SK-N-SH treated with all-trans-retinoic acid at 6 μM for 48 hours (cell line): ENCODE measurements at regions not wholly inside any gene's neighbourhood (a gene's known extent, or its start where the extent isn't known, plus 50 kb on each side); places are given as distances from the start of the nearest gene placed in this dataset.

ENCODE experiments used
- ATAC-seq: fragments of 200-7000 bp; cut with Tn5 transposase; 3 replicates; pipeline ENCODE4 v1.9.1; 2020; ENCODE audit warnings: mild to moderate bottlenecking, moderate library complexity
- ARNTL ChIP-seq: fragments of 450-650 bp; formaldehyde crosslinking; IDR thresholded peaks from 2 replicates; pipeline ENCODE4 v1.5.0; 2020; ENCODE audit warnings: low read depth, mild to moderate bottlenecking, moderate library complexity, borderline replicate concordance
- BACH2 ChIP-seq: fragments of 250-450 bp; sonication (Bioruptor Pico); IDR thresholded peaks from 2 replicates; pipeline ENCODE4 v1.9.0; 2021; ENCODE audit warnings: mild to moderate bottlenecking, borderline replicate concordance
- CREB5 ChIP-seq: fragments of 250-450 bp; sonication (Bioruptor Pico); IDR thresholded peaks from 2 replicates; pipeline ENCODE4 v1.5.1; 2020; ENCODE audit warnings: low read depth, mild to moderate bottlenecking, moderate library complexity
- CSDC2 ChIP-seq: fragments of 250-450 bp; sonication (Bioruptor Pico); IDR thresholded peaks from 2 replicates; pipeline ENCODE4 v1.5.0; 2020; ENCODE audit warnings: mild to moderate bottlenecking, moderate library complexity
- CSRNP3 ChIP-seq: fragments of 250-450 bp; sonication (Bioruptor Pico); IDR thresholded peaks from 2 replicates; pipeline ENCODE4 v1.5.1; 2021; ENCODE audit warnings: mild to moderate bottlenecking, moderate library complexity
- ESRRG ChIP-seq: fragments of 250-450 bp; sonication (Bioruptor Pico); IDR thresholded peaks from 2 replicates; pipeline ENCODE4 v1.6.1; 2021; ENCODE audit warnings: mild to moderate bottlenecking
- GLIS3 ChIP-seq: fragments of 250-450 bp; sonication (Bioruptor Pico); IDR thresholded peaks from 2 replicates; pipeline ENCODE4 v1.5.0; 2020; ENCODE audit warnings: mild to moderate bottlenecking, moderate library complexity
- ISL1 ChIP-seq: fragments of 250-450 bp; sonication (Bioruptor Pico); IDR thresholded peaks from 2 replicates; pipeline ENCODE4 v2.1.2; 2022; ENCODE audit warnings: mild to moderate bottlenecking, moderate library complexity
- OSR1 ChIP-seq: fragments of 250-450 bp; sonication (Bioruptor Pico); IDR thresholded peaks from 2 replicates; pipeline ENCODE4 v1.8.0; 2022; ENCODE audit warnings: moderate library complexity, mild to moderate bottlenecking, inconsistent platforms
- PATZ1 ChIP-seq: fragments of 250-450 bp; sonication (Bioruptor Pico); IDR thresholded peaks from 2 replicates; pipeline ENCODE4 v1.8.0; 2020; ENCODE audit warnings: mild to moderate bottlenecking, moderate library complexity, borderline replicate concordance
- POU6F1 ChIP-seq: fragments of 250-450 bp; sonication (Bioruptor Pico); IDR thresholded peaks from 2 replicates; pipeline ENCODE4 v1.8.0; 2021; ENCODE audit warnings: low read depth, mild to moderate bottlenecking, moderate library complexity, borderline replicate concordance
- PPARA ChIP-seq: fragments of 250-450 bp; sonication (Bioruptor Pico); IDR thresholded peaks from 2 replicates; pipeline ENCODE4 v1.5.0; 2020; ENCODE audit warnings: mild to moderate bottlenecking, borderline replicate concordance
- RARB ChIP-seq: fragments of 250-450 bp; sonication (Bioruptor Pico); IDR thresholded peaks from 2 replicates; pipeline ENCODE4 v1.8.0; 2021; ENCODE audit warnings: mild to moderate bottlenecking, moderate library complexity
- SNAI2 ChIP-seq: fragments of 250-450 bp; sonication (Bioruptor Pico); IDR thresholded peaks from 2 replicates; pipeline ENCODE4 v1.5.0; 2020; ENCODE audit warnings: mild to moderate bottlenecking, moderate library complexity
- TCF4 ChIP-seq: fragments of 250-450 bp; sonication (Bioruptor Pico); IDR thresholded peaks from 2 replicates; pipeline ENCODE4 v1.8.0; 2021; ENCODE audit warnings: mild to moderate bottlenecking, moderate library complexity, borderline replicate concordance
- TOX ChIP-seq: fragments of 250-450 bp; sonication (Bioruptor Pico); IDR thresholded peaks from 2 replicates; pipeline ENCODE4 v1.8.0; 2021; ENCODE audit warnings: mild to moderate bottlenecking, moderate library complexity, borderline replicate concordance
- TSHZ2 ChIP-seq: fragments of 250-450 bp; sonication (Bioruptor Pico); IDR thresholded peaks from 2 replicates; pipeline ENCODE4 v1.5.0; 2020; ENCODE audit warnings: mild to moderate bottlenecking, moderate library complexity
- ZC3H10 ChIP-seq: fragments of 250-450 bp; sonication (Bioruptor Pico); IDR thresholded peaks from 2 replicates; pipeline ENCODE4 v1.5.1; 2021; ENCODE audit warnings: mild to moderate bottlenecking, moderate library complexity
- ZFP3 ChIP-seq: fragments of 250-450 bp; sonication (Bioruptor Pico); IDR thresholded peaks from 2 replicates; pipeline ENCODE4 v1.5.0; 2020; ENCODE audit warnings: mild to moderate bottlenecking, moderate library complexity
- ZFP30 ChIP-seq: fragments of 450-650 bp; formaldehyde crosslinking; IDR thresholded peaks from 2 replicates; pipeline ENCODE4 v1.5.0; 2022; ENCODE audit warnings: mild to moderate bottlenecking, moderate library complexity
- ZNF565 ChIP-seq: fragments of 450-650 bp; formaldehyde crosslinking; conservative IDR thresholded peaks from 2 replicates; pipeline ENCODE4 v1.5.0; 2020; ENCODE audit warnings: low read depth, mild to moderate bottlenecking, moderate library complexity
- ZNF70 ChIP-seq: fragments of 450-650 bp; formaldehyde crosslinking; IDR thresholded peaks from 2 replicates; pipeline ENCODE4 v1.5.0; 2020; ENCODE audit warnings: mild to moderate bottlenecking, moderate library complexity
- ZNF8 ChIP-seq: fragments of 450-650 bp; formaldehyde crosslinking; IDR thresholded peaks from 2 replicates; pipeline ENCODE4 v1.5.0; 2020; ENCODE audit warnings: mild to moderate bottlenecking, moderate library complexity

GRCh38 chr6:85348643-85349042 lies 101.2 kb upstream of the NT5E start:
- TF ChIP-seq CSRNP3 = no peak
- no peak for TF ChIP-seq CREB5 (CRISPR knock-in tag)
- TF ChIP-seq ZC3H10 = no peak
- no peak for TF ChIP-seq ZFP3
- TF ChIP-seq ZNF565 (CRISPR knock-in tag) = no peak
- no peak for TF ChIP-seq TCF4 (CRISPR knock-in tag)
- TF ChIP-seq OSR1 (CRISPR knock-in tag) = no peak
- no peak for TF ChIP-seq ESRRG (CRISPR knock-in tag)
- TF ChIP-seq SNAI2 (CRISPR knock-in tag) = no peak
- TF ChIP-seq BACH2 (CRISPR knock-in tag) = no peak
- TF ChIP-seq CSDC2 (CRISPR knock-in tag) = no peak
- TF ChIP-seq POU6F1 = no peak
- TF ChIP-seq ISL1 (CRISPR knock-in tag) = no peak
- no peak for TF ChIP-seq TOX
- TF ChIP-seq PPARA (CRISPR knock-in tag) = no peak
- TF ChIP-seq, all 23 proteins: peak for 0
- no peak for ATAC-seq

GRCh38 chr6:85347812-85348211 lies 102.1 kb upstream of the NT5E start:
- no peak for ATAC-seq
- TF ChIP-seq PPARA (CRISPR knock-in tag) = no peak
- no peak for TF ChIP-seq CSDC2 (CRISPR knock-in tag)
- no peak for TF ChIP-seq TSHZ2
- no peak for TF ChIP-seq ESRRG (CRISPR knock-in tag)
- TF ChIP-seq ARNTL (CRISPR knock-in tag) = no peak
- no peak for TF ChIP-seq ZFP30 (CRISPR knock-in tag)
- TF ChIP-seq GLIS3 (CRISPR knock-in tag) = no peak
- TF ChIP-seq ZFP3 = no peak
- no peak for TF ChIP-seq ZC3H10
- TF ChIP-seq ZNF70 (CRISPR knock-in tag) = no peak
- TF ChIP-seq SNAI2 (CRISPR knock-in tag) = no peak
- TF ChIP-seq PATZ1 (CRISPR knock-in tag) = no peak
- TF ChIP-seq BACH2 (CRISPR knock-in tag) = no peak
- no peak for TF ChIP-seq POU6F1
- TF ChIP-seq RARB (CRISPR knock-in tag) = no peak
- no peak for TF ChIP-seq ZNF8 (CRISPR knock-in tag)
- no peak for TF ChIP-seq TOX
- TF ChIP-seq OSR1 (CRISPR knock-in tag) = no peak
